ENCODE measurements at regions not wholly inside any gene's neighbourhood (a gene's known extent, or its start where the extent isn't known, plus 50 kb on each side); places are given as distances from the start of the nearest gene placed in this dataset.
"Not testable (repeated sequence)": the region's sequence is repeated elsewhere in the genome, so short reads cannot be mapped to it uniquely, and the experiment has no call there.

- DNase-seq: no peak
Observed at GRCh38 chr18:46179306-46179705, 75.1 kb downstream of the HAUS1 start.

DNA sequence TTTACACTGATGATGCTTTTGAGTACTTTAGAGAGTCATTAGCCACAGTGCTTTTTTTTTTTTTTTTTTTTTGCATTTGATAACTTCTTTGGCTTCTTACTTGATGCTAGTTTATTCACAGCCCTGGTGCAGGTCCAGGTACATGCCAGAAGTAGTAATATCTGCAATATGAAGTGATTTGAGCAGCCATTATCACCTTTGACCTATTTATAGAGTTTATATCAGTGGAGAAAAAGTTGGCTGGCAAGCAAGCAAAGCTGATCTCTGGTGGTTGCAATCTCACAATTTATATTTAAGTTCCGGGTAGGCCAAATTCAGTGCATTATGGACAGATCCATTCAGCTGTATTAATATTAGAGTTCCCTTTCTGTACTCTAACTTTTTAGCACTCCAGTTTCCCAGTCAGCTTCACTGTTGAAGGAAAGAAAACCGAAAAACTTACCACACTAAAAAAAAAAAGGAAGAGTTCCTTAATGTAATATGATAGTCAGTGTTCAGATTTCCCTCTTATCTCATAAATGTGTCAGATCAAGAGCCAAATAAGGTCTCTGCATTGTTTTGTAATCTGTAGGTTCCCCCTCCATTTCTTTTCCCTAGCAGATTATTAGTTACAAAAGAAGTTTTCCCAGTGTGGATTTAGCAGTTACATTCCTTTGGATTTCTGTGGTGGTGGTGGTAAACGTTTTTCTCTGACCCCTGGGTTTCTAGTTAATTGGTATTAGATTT lies 78.6 kb downstream of the HAUS1 start:
- no peak for DNase-seq

DNA sequence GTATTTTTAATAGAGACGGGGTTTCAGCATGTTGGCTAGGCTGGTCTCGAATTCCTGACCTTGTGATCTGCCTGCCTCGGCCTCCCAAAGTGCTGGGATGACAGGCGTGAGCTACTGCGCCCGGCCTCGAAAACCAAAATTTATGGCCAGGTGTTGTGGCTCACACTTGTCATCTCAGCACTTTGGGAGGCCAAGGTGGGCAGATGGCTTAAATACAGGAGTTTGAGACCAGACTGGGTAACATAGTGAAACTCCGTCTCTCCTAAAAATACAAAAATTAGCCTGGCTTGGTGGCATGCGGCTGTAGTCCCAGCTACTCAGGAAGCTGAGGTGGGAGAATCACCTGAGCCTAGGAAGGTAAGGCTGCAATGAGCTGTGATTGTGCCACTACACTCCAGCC lies 80.1 kb downstream of the HAUS1 start:
- DNase-seq: not testable (repeated sequence)

DNA sequence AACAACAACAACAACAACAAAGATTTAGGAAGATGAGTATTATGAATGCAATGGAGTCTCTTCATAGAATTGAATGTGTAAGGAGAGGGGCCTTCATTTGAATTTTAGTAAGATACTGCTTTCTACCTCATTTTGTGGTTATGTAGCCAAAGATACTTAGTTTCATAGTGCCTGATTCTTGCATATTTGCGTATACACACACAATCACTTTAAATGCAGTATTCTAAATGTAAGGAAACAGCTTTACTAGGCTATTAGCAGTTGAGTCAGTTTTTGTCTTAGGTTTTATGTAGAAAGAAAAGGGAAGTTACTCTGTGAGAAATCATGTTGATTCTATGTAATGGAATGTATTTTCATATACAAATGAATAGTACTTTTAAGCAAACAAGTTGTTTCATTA lies 80.5 kb downstream of the HAUS1 start:
- no peak for DNase-seq

DNA sequence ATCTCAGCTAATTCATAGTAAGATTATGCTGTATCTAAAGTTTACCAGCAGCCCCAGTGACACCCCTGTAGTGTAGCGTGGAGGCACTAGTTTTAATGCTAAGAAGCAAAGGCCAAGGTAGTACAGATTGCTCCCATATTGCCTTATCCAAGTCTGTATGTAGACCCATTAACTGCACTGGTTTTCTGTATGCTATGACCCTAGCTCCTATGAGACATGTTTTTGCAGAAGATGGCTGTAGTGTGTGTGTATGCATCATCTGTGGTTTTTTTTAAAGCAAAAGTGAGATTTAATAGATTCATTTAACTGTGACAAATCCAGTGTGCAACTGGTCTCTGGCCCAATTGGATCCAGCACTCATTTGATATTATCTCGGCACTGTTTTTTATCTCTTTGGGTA lies 86.5 kb downstream of the HAUS1 start:
- DNase-seq: no peak

- no peak for DNase-seq
Observed at GRCh38 chr18:46196627-46197243, 92.5 kb downstream of the HAUS1 start.

GRCh38 chr18:46199515-46200147 lies 95.4 kb downstream of the HAUS1 start:
- DNase-seq: no peak

- DNase-seq: not testable (repeated sequence)
Observed at GRCh38 chr18:46200178-46201055, 96.2 kb downstream of the HAUS1 start.

- DNase-seq: no peak
Observed at GRCh38 chr18:46204143-46204542, 100.0 kb downstream of the HAUS1 start.

GRCh38 chr18:46207985-46208384 lies 103.8 kb downstream of the HAUS1 start:
- no peak for DNase-seq

GRCh38 chr18:46209161-46209560 lies 105.0 kb downstream of the HAUS1 start:
- no peak for DNase-seq

GRCh38 chr18:46211816-46212215 lies 107.6 kb downstream of the HAUS1 start:
- no peak for DNase-seq

DNA sequence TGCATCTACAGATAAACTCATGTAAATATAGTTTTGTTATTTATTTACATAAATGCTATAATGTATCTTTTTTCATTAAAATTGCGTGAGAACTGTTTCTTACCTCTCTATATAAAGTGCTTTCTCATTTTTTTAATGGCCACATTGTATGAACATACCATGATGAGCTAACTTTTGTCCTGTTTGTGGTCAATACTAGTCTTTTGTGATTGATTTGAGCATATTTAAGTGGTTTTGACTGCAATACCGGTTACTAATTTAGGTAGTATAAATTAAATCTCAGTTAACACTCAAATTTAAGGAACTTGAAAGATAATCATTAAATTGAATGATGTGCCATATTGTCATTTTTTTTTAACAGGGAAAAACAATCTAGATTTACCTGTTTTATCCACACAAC lies 108.2 kb downstream of the HAUS1 start:
- DNase-seq: no peak

DNA sequence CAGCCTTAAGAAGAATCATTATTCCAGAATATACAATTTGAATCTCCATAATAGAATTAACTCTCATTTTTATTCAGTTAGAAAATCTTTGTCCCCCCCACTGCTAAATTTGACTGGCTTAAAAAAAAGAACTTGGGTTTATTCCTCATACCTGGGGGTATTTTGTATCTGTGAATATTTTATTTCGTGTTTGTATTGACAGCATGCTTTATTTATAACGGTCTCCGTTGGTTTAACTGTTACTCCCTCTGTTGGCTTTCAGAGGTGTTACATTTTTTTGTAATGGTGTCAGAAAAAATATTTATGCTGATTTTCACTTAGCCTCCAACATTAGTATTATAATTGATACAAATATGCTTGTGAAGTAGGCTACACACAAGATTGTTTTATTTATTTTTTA lies 109.1 kb downstream of the HAUS1 start:
- no peak for DNase-seq

- no peak for DNase-seq
Observed at GRCh38 chr18:46214435-46214834, 110.2 kb downstream of the HAUS1 start.

GRCh38 chr18:46215902-46216723 lies 111.9 kb downstream of the HAUS1 start:
- DNase-seq: no peak

- DNase-seq: no peak
Observed at GRCh38 chr18:46220116-46220515, 115.9 kb downstream of the HAUS1 start.

GRCh38 chr18:46222093-46222492 lies 117.9 kb downstream of the HAUS1 start:
- DNase-seq: no peak

DNA sequence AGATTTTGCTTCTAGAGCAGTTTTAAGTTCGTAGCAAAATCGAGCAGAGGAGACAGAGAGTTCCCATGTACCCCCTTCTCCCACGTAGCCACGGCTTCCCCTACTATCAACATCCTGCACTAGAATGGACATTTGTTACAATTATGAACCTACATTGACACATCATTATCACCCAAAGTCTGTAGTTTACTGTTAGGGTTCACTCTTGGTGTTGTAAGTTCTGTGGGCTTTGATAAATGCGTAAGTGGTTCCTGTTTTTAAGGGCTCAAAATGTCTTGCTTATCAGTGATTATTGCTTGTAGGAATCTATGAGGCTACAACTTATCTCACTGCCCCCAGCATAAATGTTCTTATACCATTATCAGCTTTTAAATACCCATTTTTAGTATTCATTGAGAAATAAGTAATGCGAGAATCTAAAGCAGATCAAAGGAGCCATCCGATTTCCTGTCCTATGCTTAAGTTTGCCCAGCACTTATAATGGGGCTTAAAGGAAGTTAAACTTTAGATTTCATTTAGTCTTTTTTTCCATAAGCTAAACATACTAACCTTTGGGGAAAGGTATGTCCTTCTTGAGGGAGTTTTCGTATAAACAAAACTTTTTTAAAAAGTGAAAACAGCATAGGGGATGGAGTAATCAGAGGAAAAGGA lies 118.7 kb downstream of the HAUS1 start:
- DNase-seq: no peak

DNA sequence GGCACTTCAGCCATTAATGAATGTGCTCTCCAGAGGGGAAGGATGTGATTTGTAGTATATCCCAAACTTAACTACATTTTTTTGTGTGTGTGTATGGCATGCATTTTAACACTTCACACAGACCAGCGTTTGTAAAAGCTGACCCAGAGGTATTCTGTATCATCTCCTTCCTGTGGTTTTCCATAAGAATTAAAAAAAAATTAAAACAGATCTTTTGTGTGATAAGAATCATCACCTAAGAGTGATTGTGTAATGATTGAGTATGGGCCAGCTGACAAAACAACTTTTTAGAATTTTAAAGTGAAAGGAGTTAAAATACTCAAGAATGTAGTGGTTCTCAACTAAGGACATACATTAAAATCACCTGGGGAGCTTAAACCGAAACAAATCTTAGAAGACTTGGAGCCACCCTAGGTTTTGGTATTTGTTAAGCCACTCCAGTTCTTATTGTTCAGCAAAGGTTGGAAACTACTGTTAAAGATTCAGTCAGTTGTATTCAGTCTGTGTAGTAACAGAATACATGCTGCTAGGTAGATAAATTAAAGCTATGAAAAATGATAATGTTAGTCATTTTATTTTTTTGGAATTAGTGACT lies 120.1 kb downstream of the HAUS1 start:
- no peak for DNase-seq

DNA sequence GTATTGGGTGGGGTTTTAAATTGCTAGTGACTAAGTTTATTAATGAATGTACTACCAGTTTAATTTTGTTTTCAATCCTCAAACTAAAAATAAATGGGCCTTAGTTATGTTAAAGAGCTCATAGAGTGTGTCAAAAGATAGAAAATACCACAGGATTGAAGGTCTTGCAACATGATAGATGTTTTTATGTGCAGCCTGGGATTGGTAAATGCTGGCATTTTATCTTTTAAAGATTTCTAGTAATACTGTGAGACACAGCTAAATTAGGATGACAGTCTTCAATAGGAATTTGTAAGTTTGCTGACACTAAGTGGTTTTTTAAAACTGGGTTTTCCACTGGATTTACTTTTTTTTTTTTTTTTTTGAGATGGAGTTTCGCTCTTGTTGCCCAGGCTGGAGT lies 122.3 kb downstream of the HAUS1 start:
- DNase-seq: no peak
